Neural cell (in vitro differentiated cells): ENCODE measurements at regions not wholly inside any gene's neighbourhood (a gene's known extent, or its start where the extent isn't known, plus 50 kb on each side); places are given as distances from the start of the nearest gene placed in this dataset.

Source experiments
- H2AFZ ChIP-seq: fragments of 200-600, 300-800 bp; sonication (generic), shearing (Covaris generic); 2 replicates; pipeline ENCODE4 v1.6.0; 2014; ENCODE audit warnings: low read depth, mild to moderate bottlenecking, antibody characterized with exemption, low read length, moderate library complexity
- H3F3A ChIP-seq: fragments of 200-600 bp; shearing (Covaris generic); 2 replicates; pipeline ENCODE4 v1.6.1; 2016; ENCODE audit warnings: mild to moderate bottlenecking, moderate library complexity, mixed read lengths, antibody characterized with exemption, low read length; ENCODE audit not compliant: insufficient read depth, poor library complexity, severe bottlenecking
- H3K27ac ChIP-seq: fragments of 200-600, 300-800 bp; sonication (generic), shearing (Covaris generic); 2 replicates; pipeline ENCODE4 v1.5.1; 2014; ENCODE audit warnings: mild to moderate bottlenecking, low read length, moderate library complexity
- H3K27me3 ChIP-seq: fragments of 300-800, 200-600 bp; sonication (generic), shearing (Covaris generic); 2 replicates; pipeline ENCODE4 v1.6.0; 2014; ENCODE audit warnings: mild to moderate bottlenecking, low read depth, low read length, moderate library complexity; ENCODE audit not compliant: insufficient read depth
- H3K36me3 ChIP-seq: fragments of 300-800, 200-600 bp; sonication (generic), shearing (Covaris generic); 2 replicates; pipeline ENCODE4 v1.5.1; 2014; ENCODE audit warnings: mild to moderate bottlenecking, antibody characterized with exemption, low read length, moderate library complexity; ENCODE audit not compliant: insufficient read depth
- H3K4me2 ChIP-seq: fragments of 300-800, 200-600 bp; sonication (generic), shearing (Covaris generic); 2 replicates; pipeline ENCODE4 v1.6.0; 2014; ENCODE audit warnings: mild to moderate bottlenecking, low read length
- H3K4me3 ChIP-seq: fragments of 300-800, 200-600 bp; sonication (generic), shearing (Covaris generic); 2 replicates; pipeline ENCODE4 v1.5.1; 2014; ENCODE audit warnings: mild to moderate bottlenecking, low read length, moderate library complexity
- H3K79me2 ChIP-seq: fragments of 200-600 bp; shearing (Covaris generic); replicated peaks from 2 replicates; pipeline ENCODE4 v1.6.0; 2014; ENCODE audit warnings: mild to moderate bottlenecking, low read length, moderate library complexity; ENCODE audit not compliant: insufficient read depth
- H3K9ac ChIP-seq: fragments of 300-800, 200-600 bp; sonication (generic), shearing (Covaris generic); 2 replicates; pipeline ENCODE4 v1.6.1; 2016; ENCODE audit warnings: mild to moderate bottlenecking, low read length, mixed read lengths
- H3K9me2 ChIP-seq: fragments of 200-600 bp; shearing (Covaris generic); 2 replicates; pipeline ENCODE4 v1.6.1; 2016; ENCODE audit warnings: mild to moderate bottlenecking, low read length, mixed read lengths; ENCODE audit not compliant: insufficient read depth
- H3K9me3 ChIP-seq: fragments of 200-600, 300-800 bp; sonication (generic), shearing (Covaris generic); 2 replicates; pipeline ENCODE4 v1.6.1; 2016; ENCODE audit warnings: mild to moderate bottlenecking, mixed run types, low read length, moderate library complexity, mixed read lengths
- H4K20me1 ChIP-seq: fragments of 200-600 bp; shearing (Covaris generic); 2 replicates; pipeline ENCODE4 v1.6.1; 2016; ENCODE audit warnings: mild to moderate bottlenecking, mixed run types; ENCODE audit not compliant: insufficient read depth
- EP300 ChIP-seq: fragments of 450-650 bp; conservative IDR thresholded peaks from 2 replicates; pipeline ENCODE4 v1.6.1; 2014; ENCODE audit warnings: antibody characterized with exemption, mild to moderate bottlenecking, moderate library complexity; ENCODE audit not compliant: poor library complexity, severe bottlenecking
- EZH2 ChIP-seq: fragments of 200-600, 300-800 bp; shearing (Covaris generic), sonication (generic); IDR thresholded peaks from 2 replicates; pipeline ENCODE4 v1.6.1; 2014; ENCODE audit warnings: antibody characterized with exemption, low read length, borderline replicate concordance, mild to moderate bottlenecking; ENCODE audit not compliant: insufficient read depth, poor library complexity, severe bottlenecking
- MXI1 ChIP-seq: fragments of 450-650 bp; conservative IDR thresholded peaks from 2 replicates; pipeline ENCODE4 v1.6.1; 2014; ENCODE audit warnings: antibody characterized with exemption, mild to moderate bottlenecking; ENCODE audit not compliant: poor library complexity, severe bottlenecking
- POLR2AphosphoS5 ChIP-seq: IDR thresholded peaks from 2 replicates; pipeline ENCODE4 v1.6.1; 2012
- RAD21 ChIP-seq: fragments of 450-650 bp; conservative IDR thresholded peaks from 2 replicates; pipeline ENCODE4 v1.6.1; 2014; ENCODE audit warnings: antibody characterized with exemption, mild to moderate bottlenecking, moderate library complexity
- REST ChIP-seq: IDR thresholded peaks from 2 replicates; pipeline ENCODE4 v1.6.1; 2012; ENCODE audit warnings: borderline replicate concordance
- SMC3 ChIP-seq: fragments of 450-650 bp; conservative IDR thresholded peaks from 2 replicates; pipeline ENCODE4 v1.6.1; 2014; ENCODE audit warnings: antibody characterized with exemption, mild to moderate bottlenecking, moderate library complexity; ENCODE audit not compliant: poor library complexity
- TAF1 ChIP-seq: IDR thresholded peaks from 2 replicates; pipeline ENCODE4 v1.6.1; 2012; ENCODE audit warnings: low read depth
- TF ChIP-seq, protein P1 (sequence below): fragments of 450-650 bp; IDR thresholded peaks from 2 replicates; pipeline ENCODE4 v1.5.1; 2014; ENCODE audit warnings: antibody characterized with exemption, mild to moderate bottlenecking, moderate library complexity; ENCODE audit not compliant: poor library complexity, severe bottlenecking

DNA sequence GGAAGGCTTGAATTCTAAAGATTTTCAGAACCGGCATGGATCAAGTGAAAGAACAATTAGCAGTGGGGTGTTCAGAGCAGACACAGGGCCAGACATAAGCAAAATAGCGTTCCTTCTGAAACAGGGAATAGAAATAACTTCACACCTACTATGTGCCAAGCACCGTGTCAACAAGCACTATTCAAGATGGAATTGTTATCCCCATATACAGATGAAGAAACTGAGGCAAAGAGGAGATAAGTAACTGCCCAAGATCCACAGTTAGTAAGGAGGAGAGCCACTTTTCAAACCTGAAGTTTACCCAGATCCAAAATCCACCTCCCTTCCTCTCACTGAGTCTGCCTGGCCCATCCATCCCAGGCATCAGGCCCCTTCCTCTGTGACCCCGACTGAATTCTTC is 73.6 kb upstream of the PIK3CG start:
- no peaks in the 10 kb centered on the region for H4K20me1 ChIP-seq
- no peaks in the 10 kb centered on the region for H3F3A ChIP-seq
- no peaks in the 10 kb centered on the region for H3K9me2 ChIP-seq
- H3K9ac ChIP-seq: no peak overlapping the region
- no peaks in the 10 kb centered on the region for H3K27me3 ChIP-seq
- H3K9me3 ChIP-seq: no peaks in the 10 kb centered on the region
- no peak overlapping the region for H2AFZ ChIP-seq
- no peak for TF ChIP-seq REST
- no peak for TF ChIP-seq MXI1
- no peak for TF ChIP-seq SMC3
- TF ChIP-seq TAF1: no peak
- TF ChIP-seq EZH2: no peak
- TF ChIP-seq, protein P1, sequence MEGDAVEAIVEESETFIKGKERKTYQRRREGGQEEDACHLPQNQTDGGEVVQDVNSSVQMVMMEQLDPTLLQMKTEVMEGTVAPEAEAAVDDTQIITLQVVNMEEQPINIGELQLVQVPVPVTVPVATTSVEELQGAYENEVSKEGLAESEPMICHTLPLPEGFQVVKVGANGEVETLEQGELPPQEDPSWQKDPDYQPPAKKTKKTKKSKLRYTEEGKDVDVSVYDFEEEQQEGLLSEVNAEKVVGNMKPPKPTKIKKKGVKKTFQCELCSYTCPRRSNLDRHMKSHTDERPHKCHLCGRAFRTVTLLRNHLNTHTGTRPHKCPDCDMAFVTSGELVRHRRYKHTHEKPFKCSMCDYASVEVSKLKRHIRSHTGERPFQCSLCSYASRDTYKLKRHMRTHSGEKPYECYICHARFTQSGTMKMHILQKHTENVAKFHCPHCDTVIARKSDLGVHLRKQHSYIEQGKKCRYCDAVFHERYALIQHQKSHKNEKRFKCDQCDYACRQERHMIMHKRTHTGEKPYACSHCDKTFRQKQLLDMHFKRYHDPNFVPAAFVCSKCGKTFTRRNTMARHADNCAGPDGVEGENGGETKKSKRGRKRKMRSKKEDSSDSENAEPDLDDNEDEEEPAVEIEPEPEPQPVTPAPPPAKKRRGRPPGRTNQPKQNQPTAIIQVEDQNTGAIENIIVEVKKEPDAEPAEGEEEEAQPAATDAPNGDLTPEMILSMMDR: no peak
- no peak for TF ChIP-seq POLR2AphosphoS5
- TF ChIP-seq EP300: no peak
- no peak for TF ChIP-seq RAD21
- H3K79me2 ChIP-seq: no peaks in the 10 kb centered on the region
- no peaks in the 10 kb centered on the region for H3K36me3 ChIP-seq
- no peak overlapping the region for H3K4me3 ChIP-seq
- H3K27ac ChIP-seq: no peak overlapping the region
- H3K4me2 ChIP-seq: no peak overlapping the region

DNA sequence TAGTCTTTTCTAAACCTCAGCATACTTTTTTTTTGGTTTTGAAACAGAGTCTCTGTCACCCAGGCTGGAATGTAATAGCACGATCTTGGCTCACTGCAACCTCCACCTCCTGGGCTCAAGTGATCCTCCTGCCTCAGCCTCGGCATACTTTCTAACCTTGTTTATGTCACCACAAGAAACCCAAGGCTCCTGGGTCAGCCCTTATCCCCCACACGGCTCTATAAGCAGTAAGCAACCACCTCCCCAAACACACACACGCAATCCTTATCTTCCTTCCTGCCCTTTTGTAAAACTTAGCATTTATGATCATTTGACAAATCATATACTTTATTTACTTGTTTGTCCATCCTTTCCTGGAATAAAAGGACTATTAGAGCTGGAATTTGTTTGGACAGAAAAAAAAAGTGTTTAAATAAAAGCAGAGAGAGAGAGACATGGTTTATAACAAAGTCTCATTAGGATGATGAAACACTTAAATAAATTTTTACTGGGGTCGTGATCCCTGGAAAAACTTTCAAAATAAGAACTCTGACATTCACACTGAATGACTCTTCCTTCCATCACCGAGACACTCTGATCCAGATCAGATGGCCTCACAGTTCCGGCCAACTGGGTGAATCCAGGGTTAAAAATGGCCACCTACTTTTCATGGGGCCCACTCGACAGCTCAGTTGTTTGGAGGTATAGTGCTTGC is 72.7 kb upstream of the PIK3CG start:
- no peak overlapping the region for H3K4me3 ChIP-seq
- no peak overlapping the region for H2AFZ ChIP-seq
- H3K9ac ChIP-seq: no peak overlapping the region
- H3K9me2 ChIP-seq: no peaks in the 10 kb centered on the region
- no peaks in the 10 kb centered on the region for H3K27me3 ChIP-seq
- H3K27ac ChIP-seq: no peak overlapping the region
- no peak for TF ChIP-seq REST
- no peak for TF ChIP-seq EZH2
- TF ChIP-seq RAD21: no peak
- no peak for TF ChIP-seq TAF1
- no peak for TF ChIP-seq POLR2AphosphoS5
- TF ChIP-seq, protein P1: no peak
- no peak for TF ChIP-seq EP300
- no peaks in the 10 kb centered on the region for H3K9me3 ChIP-seq
- H3K4me2 ChIP-seq: no peak overlapping the region
- no peaks in the 10 kb centered on the region for H3F3A ChIP-seq
- no peaks in the 10 kb centered on the region for H3K79me2 ChIP-seq
- no peaks in the 10 kb centered on the region for H3K36me3 ChIP-seq
- H4K20me1 ChIP-seq: no peaks in the 10 kb centered on the region
